ENCODE measurements at regions not wholly inside any gene's neighbourhood (a gene's known extent, or its start where the extent isn't known, plus 50 kb on each side); places are given as distances from the start of the nearest gene placed in this dataset.
"Not testable (repeated sequence)": the region's sequence is repeated elsewhere in the genome, so short reads cannot be mapped to it uniquely, and the experiment has no call there.

DNA sequence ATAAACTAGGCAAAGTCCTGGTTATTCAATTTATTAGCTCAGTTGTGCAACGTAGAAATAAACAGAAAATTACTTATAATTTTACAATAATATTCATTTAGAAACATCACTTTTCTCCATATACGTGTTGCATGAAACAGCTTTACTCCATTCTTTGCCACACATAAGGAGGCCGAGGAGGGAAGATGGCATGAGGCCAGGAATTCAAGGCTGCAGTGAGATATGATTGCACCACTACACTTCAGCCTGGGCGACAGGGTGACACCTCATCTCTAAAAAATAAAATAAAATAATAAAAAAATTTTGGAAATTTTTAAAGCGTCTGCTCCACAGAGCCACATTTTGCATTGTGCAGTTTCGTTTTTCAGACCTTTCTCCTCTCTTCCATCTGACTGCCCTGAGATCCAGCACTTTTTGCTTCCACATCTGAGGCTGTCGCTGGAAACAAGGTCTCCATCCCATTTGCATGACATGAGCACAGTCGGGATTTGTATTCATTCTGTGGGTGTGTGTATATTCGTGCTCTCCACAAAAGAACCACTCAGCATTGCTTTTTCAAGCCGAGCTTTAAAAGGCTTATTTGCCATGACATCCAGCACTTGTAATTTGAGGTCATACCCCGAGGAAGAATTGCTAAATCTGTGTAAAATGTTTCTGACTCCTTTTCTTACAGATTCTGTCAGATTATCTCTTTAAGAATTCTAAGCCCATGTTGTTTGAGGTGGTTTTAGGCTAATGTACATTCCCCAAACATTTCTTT, 98.6 kb upstream of the MSX2 start:
- DNase-seq = no peak

- DNase-seq = no peak
These were observed 97.9 kb upstream of the MSX2 start for GRCh38 chr5:174626369-174626920.

GRCh38 chr5:174636094-174636493, 88.3 kb upstream of the MSX2 start:
- no peak for DNase-seq

GRCh38 chr5:174642816-174643405, 81.5 kb upstream of the MSX2 start:
- no peak for DNase-seq

GRCh38 chr5:174644436-174644835, 79.9 kb upstream of the MSX2 start:
- DNase-seq = no peak

DNA sequence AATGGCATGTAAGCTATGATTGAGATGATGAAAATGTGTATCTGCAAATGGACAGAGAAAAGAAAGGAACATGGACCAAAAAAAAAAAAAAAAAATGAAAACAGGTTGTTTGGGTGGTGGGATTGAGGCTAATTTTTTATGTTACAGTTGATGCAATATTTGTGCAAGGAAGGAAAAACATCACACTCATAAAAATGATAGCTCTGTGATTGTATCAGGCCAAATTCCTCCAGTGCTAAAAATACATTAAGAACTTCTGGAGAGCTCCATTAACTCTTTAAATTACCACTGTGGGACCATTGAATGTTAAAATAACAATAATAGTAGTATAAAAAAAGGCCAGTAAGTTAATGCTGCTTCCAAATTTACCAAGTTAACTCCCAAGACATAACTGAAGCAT, 79.5 kb upstream of the MSX2 start:
- DNase-seq = no peak

DNA sequence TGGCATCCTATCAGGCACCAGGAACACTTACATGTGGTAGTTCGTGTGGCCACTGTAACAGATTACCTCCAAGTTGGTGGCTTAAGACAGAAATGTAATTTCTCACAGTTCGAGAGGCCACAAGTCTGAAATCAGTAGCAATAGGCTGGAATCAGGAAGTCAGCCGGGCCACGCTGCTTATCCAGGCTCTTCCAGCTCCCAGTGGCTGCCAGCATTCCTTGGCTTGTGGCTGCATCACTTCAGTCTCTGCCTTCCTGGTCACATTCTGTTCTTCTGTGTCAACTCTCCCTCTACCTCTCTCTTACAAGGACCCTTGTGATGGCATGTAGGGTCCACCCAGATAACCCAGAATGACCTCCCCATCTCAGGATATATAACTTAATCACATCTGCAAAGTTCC, 78.7 kb upstream of the MSX2 start:
- no peak for DNase-seq

DNA sequence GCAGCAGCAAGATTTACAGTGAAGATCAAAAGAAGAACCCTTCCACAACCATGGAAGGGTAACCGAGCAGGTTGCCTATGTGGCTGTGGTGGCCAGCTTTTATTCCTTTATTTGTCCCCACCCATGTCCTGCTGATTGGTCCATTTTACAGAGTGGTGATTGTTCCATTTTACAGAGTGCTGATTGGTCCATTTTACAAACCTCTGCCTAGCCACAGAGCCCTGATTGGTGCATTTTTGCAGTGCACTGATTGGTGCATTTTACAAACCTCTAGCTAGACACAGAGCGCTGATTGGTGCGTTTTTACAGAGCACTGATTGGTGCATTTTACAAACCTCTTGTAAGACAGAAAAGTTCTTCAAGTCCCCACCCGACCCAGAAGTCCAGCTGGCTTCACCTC, 75.8 kb upstream of the MSX2 start:
- not testable (repeated sequence) for DNase-seq

GRCh38 chr5:174649391-174649790, 75.0 kb upstream of the MSX2 start:
- no peak for DNase-seq

DNA sequence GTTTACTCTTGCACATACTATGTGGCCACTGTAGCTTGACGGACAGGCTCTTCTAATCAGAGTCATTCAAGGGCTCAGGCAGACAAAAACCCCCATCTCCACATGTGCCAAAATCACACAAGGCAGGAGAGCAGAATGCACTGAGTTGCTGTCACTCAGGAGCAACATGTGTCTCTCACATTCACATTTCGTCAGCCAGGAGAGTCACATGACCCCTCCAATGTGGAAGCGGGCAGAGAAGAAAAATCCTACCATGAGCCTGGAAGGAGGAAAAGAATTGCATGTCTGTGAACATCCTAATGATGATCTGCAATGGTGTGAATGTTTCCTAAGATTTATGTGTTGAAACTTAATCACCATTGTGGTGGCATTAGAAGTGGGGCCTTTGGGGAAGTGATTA, 69.9 kb upstream of the MSX2 start:
- no peak for DNase-seq

GRCh38 chr5:174655351-174655750, 69.0 kb upstream of the MSX2 start:
- peak in 2 of 3 donors; percentile 2 to 15 for DNase-seq

DNA sequence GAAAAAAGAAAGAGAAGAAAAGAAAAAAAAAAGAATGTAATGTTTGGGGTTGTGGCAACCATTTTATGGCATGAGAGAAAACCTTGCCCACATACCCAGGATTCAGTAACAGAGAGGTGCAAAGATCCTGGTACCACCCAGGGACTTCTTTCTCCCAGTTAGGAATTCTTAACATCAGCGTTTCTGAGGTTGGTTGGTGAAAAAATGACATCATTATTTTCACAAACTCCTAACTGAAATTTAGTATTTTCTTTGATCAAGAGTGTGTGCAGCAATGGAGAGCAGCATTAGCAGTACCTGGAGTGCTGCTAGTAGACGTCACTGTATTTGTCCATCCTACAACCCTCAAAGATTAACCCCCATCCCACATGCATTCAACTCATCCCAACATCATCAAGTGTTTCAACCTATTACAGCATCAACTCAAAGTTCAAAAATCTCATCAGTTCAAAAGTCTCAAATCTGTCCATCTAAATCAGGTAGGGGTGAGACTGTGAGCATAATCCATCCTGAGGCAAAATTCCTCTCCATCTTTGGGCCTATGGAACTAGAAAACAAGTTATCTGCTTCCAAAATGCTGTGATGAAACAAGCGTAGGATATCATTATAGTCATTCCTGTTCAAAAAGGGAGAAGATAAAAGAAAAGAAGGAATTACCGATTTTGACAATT, 60.1 kb upstream of the MSX2 start:
- no peak for DNase-seq

DNA sequence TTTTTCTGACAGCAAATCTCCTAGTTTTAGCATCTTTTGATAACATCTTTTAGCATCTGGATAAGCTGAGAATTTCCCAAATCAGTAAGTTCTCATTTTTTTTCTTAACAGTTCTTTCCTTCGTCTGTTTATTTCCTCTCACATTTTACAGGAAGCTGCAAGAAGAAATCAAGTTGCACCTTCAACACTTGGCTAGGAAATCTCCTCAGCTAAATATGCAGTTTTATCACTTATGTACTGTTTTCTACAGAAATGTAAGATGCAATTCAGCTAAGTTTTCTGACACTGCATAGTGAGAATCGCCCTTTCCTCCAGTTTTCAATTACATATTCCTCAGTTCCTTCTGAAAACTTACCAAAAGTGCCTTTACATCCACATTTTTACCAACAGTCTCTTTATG, 59.0 kb upstream of the MSX2 start:
- DNase-seq = no peak

GRCh38 chr5:174667526-174667925, 56.9 kb upstream of the MSX2 start:
- DNase-seq = no peak

DNA sequence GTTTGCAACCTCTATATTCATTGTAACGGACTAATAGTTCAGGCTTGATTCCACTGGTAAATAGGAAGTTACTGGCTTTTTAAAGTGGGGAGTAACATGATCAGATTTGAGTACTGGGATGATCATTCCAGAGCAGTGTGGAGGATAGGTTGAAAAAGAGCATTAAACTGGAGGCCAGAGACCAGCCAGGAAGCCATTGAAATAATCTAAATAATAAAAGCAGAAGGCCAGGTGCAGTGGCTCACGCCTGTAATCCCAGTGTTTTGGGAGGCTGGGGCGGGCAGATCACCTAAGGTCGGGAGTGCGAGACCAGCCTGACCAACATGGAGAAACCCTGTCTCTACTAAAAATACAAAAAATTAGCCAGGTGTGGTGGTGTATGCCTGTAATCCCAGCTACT, 56.0 kb upstream of the MSX2 start:
- DNase-seq = no peak

Data from muscle of back (tissue), 3 donors.